ENCODE measurements at regions not wholly inside any gene's neighbourhood (a gene's known extent, or its start where the extent isn't known, plus 50 kb on each side); places are given as distances from the start of the nearest gene placed in this dataset.

DNA sequence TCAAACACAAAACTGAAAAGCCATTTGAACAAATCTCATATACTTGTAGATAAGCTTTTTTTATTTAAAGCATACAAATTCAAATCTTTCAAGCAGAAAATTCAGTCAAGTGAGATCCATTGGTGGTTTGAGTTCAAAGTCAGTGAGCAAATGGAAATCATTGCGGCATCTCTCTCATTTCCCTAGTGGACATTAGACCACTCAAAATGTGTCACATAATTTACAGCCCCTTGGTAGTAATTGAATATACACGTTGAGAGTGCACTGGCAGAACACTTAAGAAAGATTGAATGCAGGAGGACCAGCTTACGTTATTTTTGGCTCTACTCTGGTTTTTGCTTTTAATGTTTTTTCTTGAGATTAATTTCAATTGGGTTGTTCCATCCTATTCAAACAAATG, 633.7 kb downstream of the USP25 start:
- ATAC-seq, result no peak
- DNase-seq, result no peak
- intact Hi-C loops (cut with DNase I, micrococcal nuclease), result no loop called here

- intact Hi-C loops (cut with DNase I, micrococcal nuclease), result no loop called here
- DNase-seq (no peak), ATAC-seq (no peak)
Observed at GRCh38 chr21:16366207-16366606, 636.4 kb downstream of the USP25 start.

GRCh38 chr21:16367079-16367478, 637.3 kb downstream of the USP25 start:
- intact Hi-C loops (cut with DNase I, micrococcal nuclease), result no loop called here
- DNase-seq (no peak), ATAC-seq (no peak)

DNA sequence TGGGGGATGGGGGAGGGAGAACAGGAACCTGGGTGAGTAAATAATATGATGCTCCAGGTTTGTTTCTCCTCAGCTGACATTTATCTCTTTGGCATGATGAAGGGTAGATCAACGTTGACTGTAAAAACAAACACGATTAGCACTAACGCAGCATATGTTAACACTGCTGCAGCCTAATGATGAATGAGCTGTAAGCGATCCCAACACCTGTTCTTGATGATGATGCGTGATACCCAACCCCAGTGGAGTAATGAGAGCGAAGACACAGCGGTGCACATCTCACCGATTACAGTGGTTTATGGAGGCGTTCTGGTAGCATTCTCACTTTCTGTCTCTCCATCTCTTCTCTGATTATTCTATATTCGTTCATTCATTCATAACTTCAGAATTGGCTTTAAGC, 640.4 kb downstream of the USP25 start:
- DNase-seq (no peak), ATAC-seq (no peak)
- intact Hi-C loops (cut with DNase I, micrococcal nuclease), result no loop called here

DNA sequence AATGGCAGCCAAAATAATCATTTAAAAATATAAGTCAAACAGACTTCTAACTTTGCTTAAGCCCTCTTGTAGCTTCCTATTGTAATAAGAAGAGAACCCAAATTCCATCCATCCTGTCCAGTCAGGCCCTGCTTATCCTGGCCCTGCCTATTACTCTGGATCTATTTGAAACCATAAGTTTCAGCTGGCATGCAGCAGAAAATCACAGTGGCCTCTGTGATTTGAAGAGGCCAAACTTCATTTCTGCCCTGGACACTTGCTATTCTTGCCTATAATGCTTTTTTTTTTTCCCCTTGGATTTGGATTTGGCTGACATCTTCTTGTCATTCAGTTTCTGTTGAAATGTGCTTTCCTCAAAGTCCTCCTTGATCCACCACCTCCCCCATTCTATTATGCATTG, 642.8 kb downstream of the USP25 start:
- no peak for ATAC-seq
- no peak for DNase-seq
- intact Hi-C loops (cut with DNase I, micrococcal nuclease), result no loop called here

GRCh38 chr21:16376673-16377072, 646.9 kb downstream of the USP25 start:
- no peak for DNase-seq
- ATAC-seq, result no peak
- intact Hi-C loops (cut with DNase I, micrococcal nuclease), result no loop called here

GRCh38 chr21:16377120-16377658, 647.4 kb downstream of the USP25 start:
- no peak for DNase-seq
- no peak for ATAC-seq
- intact Hi-C loops (cut with DNase I, micrococcal nuclease), result no loop called here

- no peak for ATAC-seq
- intact Hi-C loops (cut with DNase I, micrococcal nuclease), result no loop called here
- no peak for DNase-seq
Observed at GRCh38 chr21:16377857-16378256, 648.1 kb downstream of the USP25 start.

- ATAC-seq (no peak), DNase-seq (no peak)
- intact Hi-C loops (cut with DNase I, micrococcal nuclease), result no loop called here
Observed at GRCh38 chr21:16378525-16378924, 648.7 kb downstream of the USP25 start.

DNA sequence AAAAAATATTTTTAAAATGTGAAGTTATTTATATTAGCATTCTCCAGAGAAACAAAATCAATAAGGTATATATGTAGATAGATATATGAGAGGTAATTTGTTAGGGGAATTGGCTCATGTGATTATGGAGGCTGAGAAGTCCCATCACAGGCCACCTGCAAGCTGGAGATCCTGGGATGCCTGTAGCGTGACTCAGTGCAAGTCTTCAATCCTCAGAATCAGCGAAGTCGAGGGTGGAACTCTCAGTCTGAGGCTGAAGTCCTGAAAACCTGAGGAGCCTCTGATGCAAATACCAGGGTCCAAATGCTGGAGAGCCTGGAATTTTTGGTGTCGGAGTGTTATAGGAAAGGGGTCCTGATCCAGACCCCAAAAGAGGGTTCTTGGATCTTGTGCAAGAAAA, 658.5 kb downstream of the USP25 start:
- no peak for DNase-seq
- no peak for ATAC-seq
- intact Hi-C loops (cut with DNase I, micrococcal nuclease), result no loop called here

- intact Hi-C loops (cut with DNase I, micrococcal nuclease), result no loop called here
- ATAC-seq, result no peak
- no peak for DNase-seq
Observed at GRCh38 chr21:16388911-16389560, 659.3 kb downstream of the USP25 start.

DNA sequence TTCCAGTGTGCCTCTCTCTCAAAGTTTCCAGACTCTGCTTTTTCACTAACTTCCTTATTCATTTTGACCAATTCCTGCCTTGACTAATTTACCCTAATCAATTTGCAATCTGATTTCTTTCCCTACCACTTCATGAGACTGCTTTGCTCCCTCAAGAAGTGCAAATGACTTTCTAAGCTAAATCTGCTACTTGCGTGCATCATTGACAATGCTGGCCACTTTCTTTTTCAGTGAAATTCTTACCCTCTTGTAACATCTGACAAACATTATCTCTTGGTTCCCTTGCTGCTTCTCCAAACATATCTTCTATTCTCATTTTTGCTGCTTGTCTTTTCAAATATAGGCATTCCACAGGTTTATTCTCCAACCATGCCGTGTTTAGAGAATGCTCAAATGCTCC, 659.9 kb downstream of the USP25 start:
- ATAC-seq (no peak), DNase-seq (no peak)
- intact Hi-C loops (cut with DNase I, micrococcal nuclease), result no loop called here

DNA sequence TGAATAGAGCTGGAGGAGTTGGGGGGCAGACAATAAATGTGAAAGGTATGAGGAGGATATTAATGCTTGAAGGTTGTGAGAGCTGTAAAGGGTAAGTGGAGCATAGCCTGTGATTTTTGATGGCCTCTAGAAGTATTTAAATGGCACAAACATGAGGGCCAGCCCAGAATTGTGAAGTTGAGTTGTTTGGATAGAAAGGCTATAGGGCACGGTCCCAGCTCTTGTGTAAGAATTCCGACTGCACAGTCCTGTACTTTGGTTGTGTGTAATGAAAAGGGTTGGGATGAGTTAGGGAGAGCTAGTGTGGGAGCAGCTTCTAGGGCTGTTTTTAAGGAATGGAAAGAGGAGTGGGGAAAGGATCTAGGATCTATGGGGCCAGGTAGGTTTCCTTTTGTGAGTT, 665.5 kb downstream of the USP25 start:
- intact Hi-C loops (cut with DNase I, micrococcal nuclease), result no loop called here
- DNase-seq (no peak), ATAC-seq (no peak)

GRCh38 chr21:16402752-16403151, 673.0 kb downstream of the USP25 start:
- ATAC-seq (no peak), DNase-seq (no peak)
- intact Hi-C loops (cut with DNase I, micrococcal nuclease), result no loop called here

DNA sequence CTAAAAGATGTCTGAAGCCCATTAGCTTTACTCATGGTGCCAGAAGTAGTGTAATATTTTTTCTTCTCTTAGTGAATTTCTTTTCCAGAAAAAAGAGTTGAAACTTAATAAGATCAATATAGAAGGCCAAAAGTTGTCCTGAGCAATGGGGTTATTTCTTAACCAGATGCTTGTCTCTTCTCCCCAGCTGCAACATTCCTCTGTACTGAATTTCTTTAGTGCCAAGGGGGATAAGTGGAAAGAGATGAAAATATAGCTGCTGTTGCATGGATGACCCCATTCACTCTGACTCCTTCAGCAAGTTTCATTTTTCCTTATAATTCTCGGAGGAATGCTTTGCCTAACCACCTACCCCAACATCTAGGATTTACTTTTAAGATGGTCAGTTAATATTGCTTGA, 675.0 kb downstream of the USP25 start:
- ATAC-seq, result no peak
- no peak for DNase-seq
- intact Hi-C loops (cut with DNase I, micrococcal nuclease), result no loop called here

DNA sequence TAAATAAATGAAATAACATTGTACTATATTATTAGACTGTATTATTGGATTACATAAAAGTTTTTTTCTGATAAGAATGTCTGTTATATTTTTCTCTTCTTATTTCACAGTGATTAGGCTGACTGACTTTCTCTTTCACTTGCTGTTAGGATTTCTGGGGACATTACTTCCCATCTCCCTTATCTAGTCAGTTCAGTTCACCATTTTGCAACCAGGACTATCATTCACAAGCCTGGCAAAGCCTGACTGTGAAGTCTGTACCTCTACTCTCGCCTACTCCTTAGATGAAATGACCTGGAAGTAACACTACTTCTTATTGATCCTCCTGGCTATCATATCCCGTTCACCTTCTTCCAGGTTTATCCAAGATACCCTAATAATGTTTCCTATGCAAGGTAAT, 676.6 kb downstream of the USP25 start:
- ATAC-seq (no peak), DNase-seq (no peak)
- intact Hi-C loops (cut with DNase I, micrococcal nuclease), result no loop called here

DNA sequence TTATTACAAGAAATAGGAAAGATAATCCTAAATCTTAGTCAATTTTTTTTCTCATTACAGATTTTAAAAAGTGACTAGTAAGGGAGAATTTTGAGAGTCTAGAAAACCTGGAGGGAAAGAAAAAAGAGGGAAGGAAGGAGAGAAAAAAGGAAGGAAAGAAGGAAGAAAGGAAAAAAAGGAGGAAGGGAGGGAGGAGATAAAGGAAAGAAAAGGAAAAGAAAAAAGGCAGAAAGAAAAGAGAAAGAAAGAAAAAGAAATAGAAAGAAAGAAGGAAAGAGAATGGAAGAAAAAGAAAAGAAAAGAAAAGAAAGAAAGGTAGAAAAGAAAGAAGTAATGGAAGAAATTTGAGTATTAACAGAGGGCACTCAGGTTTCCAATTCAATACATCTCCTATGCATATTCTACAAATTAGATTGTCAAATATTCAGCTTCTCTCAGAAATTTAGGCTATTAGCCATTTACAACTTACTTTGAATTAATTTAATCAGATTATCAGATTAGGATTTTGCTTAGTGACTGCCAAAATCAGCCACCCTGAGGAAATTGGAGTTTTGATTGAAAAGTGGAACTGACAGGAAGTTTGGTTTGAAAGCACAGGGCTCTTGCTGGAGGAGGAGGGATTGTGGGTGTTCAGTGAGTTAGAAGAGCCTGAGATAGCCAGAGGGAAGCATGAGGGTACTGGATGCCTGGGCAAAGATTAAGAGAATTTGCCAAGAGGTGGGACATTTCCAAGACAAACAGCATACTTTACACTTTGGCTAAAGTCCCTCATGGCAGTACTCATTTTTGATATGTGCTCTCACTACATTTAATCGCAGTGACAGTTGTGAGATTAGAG, 677.8 kb downstream of the USP25 start:
- DNase-seq (no peak), ATAC-seq (no peak)
- intact Hi-C loops (cut with DNase I, micrococcal nuclease), result no loop called here

DNA sequence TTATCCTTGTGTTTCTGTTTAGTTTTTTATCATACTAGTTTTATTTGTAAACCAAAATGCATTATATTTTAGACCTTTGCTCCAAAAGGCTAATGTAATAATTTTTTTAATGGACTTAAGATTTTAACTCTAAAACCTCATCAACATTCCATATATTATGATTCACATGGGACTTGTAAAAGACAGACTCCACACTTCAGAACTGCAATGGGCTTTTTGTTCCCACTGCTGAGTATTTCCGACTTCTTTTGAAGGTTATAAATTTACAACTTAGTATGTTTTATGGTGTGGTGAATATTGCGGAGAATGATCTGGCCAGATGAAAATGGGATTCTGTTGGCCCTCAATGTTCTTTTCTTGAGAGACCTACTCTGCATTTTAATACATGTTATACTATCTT, 678.5 kb downstream of the USP25 start:
- no peak for ATAC-seq
- no peak for DNase-seq
- intact Hi-C loops (cut with DNase I, micrococcal nuclease), result no loop called here

GRCh38 chr21:16409352-16409751, 679.6 kb downstream of the USP25 start:
- no peak for ATAC-seq
- no peak for DNase-seq
- intact Hi-C loops (cut with DNase I, micrococcal nuclease), result no loop called here

DNA sequence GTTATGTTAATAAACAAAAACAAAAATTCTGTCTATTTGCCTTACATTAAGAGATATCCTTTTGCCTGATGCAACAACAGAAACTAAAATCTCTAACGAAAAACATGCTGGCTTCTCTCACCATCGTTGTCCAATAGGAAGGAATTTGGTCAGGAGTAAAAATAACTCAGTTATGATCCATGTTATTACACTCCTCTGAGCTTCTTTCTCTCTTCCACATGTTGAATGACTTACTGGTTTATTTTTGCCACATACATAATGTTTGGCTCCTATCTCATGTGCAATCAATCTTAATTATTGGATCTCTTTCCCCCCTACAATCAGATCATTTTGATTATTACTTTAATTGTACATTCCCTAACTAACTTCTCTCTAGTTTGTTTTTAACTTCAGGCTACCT, 688.4 kb downstream of the USP25 start:
- no peak for DNase-seq
- no peak for ATAC-seq
- intact Hi-C loops (cut with DNase I, micrococcal nuclease), result no loop called here

DNA sequence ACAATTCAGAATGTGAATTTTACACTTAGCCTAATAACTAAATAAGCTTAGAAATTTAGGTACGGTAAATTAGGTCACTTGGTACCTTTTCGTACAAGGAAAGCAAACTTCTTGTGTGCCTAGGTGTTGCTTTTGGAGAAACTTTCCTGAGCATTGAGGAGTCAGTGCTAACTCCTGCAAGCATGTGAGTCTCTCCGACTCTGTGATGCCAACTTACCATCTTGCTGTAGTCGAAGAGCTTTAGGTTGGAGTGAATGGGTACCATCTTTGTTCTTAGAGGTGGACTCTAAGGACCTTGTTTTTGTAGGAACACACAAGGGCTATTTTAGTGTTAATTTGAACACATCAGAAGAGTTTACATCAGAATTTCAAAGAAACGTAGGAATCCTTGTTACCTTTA, 688.9 kb downstream of the USP25 start:
- intact Hi-C loops (cut with DNase I, micrococcal nuclease), result no loop called here
- DNase-seq, result no peak
- ATAC-seq, result no peak
